HS-5 (cell line): ENCODE measurements at regions not wholly inside any gene's neighbourhood (a gene's known extent, or its start where the extent isn't known, plus 50 kb on each side); places are given as distances from the start of the nearest gene placed in this dataset.
"Not testable (repeated sequence)": the region's sequence is repeated elsewhere in the genome, so short reads cannot be mapped to it uniquely, and the experiment has no call there.

Experiments used
- DNase-seq: peaks from one replicate; pipeline ENCODE4 v3.0.0-alpha.2; 2012; ENCODE audit warnings: low read depth

DNA sequence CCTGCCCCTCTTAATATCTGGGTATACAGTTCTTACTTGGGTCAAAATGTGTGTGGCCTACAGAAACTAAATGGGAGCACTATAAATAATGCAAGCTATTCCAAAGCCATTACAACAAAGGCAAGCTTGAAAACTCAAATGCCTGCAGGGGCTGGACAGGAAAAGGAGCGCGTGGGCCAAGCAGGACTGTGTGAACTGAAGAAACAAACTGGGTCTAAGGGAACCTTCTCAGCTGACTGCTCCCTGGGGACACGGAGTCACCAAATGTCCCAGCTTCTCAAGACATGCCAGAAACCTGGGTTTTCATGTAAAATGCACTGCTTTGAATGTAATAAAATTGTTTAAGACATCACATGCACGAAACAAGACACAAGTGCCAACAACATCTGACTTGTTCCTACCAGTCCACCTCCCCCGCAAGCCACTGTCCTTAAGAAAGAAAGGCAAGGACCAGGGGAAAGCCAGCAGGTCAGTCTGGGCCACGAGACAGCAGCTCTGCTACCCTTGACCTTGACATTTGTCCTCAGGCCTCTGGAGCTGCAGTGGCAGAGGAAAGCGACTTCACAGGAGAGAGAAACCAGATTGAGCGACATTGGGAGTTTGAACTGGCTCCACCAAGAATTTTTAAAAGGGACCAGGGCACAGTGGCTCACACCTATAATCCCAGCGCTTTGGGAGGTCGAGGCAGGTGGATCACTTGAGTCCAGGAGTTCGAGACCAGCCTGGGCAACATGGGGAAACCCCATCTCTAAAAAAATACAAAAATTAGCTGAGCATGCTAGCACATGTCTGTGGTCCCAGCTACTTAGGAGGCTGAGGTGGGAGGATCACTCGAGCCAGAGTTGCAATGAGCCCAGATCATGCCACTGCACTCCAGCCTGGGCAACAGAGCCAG, 89.7 kb upstream of the SH3BP4 start:
- no peak for DNase-seq

DNA sequence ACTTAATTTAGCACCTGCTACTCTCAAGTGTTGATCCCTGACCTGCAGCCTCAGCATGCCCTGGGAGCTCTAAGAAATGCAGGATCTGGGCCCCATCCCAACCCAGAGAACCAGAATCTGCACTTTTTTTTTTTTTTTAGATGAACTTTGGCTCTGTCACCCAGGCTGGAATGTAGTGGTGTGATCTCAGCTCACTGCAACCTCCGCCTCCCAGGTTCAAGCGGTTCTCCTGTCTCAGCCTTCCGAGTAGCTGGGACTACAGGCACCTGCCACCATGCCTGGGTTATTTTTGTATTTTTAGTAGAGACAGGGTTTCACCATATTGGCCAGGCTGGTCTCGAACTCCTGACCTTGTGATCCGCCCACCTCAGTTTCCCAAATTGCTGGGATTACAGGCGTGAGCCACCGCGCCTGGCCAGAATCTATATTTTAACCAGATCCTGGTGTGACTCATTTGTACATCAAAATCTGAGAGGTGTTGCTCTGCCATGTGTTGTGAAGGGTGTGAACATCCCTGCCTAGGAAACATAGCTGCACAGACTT, 92.4 kb upstream of the SH3BP4 start:
- DNase-seq, result not testable (repeated sequence)

DNA sequence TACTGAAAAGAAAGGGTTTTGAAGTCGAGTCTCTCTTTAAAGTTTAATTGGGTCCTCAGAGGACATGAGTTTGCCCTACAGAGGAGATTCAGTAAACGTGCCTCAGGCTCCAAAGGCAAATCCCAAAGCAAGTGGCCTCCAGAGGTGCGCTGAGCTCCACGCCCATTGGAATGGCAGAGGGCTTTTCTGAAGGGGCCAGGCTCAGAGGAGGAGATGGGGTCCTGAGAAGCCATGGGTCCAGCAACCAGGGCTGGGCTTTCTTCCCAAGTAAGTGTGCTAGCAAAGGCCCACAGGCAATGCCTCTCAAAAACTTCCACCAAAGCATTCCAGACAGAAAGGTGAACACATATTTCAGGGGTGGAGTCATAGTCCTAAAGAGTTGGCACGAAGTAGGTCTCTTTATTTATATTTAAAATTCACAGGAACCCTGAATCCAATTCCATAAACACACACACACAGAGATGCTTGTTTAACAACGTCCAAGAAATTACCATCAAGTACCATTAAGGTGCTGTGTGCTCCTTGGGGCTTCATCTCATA, 93.0 kb upstream of the SH3BP4 start:
- DNase-seq, result no peak

DNA sequence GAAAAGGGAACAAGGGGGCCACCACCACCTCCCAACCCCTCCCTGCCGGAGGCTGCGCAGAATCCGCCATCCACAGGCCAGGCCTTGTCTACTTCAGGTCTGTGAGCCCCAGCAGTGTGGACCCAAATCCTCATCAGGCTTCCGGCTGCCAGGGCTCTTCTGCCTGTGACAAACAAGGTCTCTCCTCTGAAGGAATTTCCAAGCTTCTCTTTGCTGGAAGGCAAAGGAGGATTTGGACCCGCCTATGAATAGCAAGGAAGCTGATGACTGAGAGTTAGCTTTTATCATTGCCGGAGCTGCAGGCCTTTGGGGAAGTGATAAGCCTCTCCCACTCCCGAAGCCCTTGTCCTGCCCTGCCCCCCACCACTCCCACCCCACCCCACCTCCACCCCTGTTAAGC, 93.7 kb upstream of the SH3BP4 start:
- DNase-seq, result no peak

DNA sequence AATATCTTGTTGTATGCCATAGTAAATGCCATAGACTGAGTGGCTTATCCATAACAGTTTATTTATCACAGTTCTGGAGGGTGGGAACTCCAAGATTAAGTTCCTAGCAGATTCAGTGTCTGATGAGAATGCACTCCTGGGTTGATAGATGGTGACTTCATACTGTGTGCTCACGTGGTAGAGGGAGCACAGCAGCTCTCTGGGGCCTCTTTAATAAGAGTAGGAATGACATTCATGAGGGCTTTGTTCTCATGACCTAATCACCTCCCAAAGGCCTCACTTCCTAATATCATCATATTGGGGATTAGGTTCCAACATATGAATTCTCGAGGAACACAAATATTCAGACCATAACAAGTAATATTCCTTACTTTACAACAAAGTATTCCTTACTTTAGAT, 98.1 kb upstream of the SH3BP4 start:
- no peak for DNase-seq

DNA sequence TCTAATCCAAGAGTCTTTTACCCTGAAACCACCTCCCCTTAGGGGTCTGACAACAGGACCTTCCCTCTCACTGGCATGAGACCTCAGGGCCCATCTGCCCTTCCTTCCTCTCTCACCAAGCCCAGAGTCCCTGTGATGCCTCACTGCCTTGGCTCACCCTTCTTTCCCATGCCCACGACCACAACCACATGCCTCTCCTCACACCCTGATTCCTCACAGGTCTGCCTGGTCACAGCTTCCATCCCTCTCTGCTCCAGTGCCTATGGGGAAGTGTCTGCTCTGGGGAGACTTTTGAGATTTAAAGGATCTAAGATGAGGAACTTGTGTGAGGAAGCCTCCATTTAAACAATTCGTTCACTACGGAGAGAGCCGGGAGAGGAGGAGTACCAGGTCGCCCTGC, 98.9 kb upstream of the SH3BP4 start:
- DNase-seq, result no peak

DNA sequence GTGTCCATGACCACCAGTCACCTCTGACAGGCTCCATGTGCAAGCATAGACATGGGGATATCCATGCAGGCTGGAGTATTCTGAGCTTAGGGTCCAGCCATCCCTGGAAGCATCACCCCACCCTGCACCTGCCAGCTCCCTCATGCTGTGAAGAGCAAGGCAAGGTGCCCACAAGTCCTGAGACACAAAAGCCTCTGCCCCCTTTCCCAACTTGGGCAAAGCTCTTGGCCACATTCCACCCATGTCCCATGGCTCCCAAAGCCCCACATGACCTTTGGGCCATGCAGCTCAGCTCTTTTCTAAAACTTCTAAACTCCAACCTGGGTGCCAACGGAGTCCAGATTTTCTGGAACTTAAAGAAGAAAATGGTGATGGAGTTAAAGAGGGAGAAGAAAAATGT, 99.8 kb upstream of the SH3BP4 start:
- DNase-seq, result no peak

DNA sequence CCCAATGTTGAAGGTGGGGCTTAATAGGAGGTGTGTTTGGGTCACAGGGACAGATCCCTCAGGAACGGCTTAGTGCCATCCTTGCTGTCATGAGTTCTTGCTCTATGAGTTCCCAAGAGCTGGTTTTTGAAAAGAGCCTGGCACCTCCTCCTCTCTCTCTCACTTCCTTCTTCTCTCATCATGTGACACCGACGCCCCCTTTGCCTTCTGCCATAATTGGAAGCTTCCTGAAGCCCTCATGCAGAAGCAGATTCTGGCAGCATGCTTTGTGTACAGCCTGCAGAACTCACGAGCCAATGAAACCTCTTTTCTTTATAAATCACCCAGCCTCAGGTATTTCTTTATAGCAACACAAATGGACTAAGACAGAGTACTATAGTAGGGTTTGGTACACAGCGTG, 100.4 kb upstream of the SH3BP4 start:
- DNase-seq, result no peak

DNA sequence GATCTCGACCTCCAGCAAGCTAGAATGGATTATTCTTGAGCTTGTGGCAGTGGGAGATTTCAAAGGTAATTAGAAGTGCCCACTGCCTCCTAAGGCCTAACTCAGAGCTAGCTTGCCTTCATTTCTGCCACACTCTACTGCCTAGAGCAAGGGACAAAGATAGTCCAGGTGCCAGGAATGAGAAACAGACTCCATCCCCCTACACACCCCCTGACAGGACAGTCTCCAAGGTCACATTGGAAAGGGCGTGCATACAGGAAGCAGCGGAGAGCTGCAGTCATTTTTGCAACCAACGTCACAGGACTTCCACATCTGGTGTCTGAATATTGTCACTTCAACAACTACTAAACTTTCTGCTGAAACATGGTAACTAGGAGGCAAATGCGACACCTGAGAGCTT, 101.0 kb upstream of the SH3BP4 start:
- DNase-seq, result no peak

DNA sequence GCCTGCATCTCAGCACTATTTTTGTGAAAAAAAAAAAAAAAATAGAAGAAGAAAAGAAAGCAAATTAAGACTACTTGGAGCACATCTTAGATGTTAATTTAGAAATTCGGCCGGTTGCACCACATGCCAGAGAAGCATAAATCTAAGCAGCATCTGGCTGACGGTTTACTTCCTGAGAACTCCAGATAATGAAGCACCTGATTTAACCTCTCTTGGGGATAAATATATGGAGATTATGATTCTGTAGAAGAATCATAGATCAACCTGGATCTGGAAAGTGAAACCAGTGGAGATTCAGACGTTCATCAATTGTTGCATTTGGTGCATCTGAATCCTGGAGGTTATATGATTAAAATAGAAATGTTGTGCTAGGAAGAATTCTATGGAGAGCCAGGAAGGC, 102.1 kb upstream of the SH3BP4 start:
- DNase-seq, result no peak

DNA sequence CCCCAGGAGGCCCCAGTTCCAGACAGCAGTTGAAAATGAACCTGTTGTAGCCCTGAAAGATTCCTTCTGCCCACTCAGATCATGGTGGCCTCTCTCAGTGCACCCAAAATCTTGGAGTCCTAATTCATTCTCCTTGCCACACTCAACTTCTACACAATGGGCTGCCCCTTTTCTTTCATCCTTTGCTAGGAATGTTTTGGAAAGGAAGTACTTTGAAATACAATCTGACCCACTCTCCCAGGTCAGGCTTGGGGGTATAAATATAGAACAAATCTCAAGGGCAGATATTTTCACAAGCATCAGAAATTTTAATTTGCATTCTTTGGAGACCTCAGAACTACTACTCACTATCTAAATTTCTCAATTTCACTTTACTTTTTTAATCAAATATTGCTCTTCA, 103.2 kb upstream of the SH3BP4 start:
- no peak for DNase-seq

DNA sequence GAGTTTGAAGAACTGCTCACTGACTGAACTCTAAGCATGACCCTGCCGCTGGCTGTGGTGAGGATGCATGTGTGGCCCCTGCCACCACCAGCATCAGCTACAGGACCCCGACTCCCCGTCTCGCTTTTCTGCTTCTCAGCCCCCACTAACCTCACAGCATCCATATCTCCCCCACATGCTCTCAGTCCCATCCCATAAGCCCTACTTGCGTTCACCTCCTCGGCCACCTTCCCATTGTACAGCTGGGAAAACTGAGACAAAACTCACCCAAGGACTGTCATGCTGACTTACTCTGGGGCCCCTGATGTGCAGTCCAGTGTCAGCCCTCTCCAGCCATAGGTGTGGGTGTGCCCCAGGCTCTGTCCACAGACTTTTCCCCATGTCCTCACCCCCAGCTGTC, 104.2 kb upstream of the SH3BP4 start:
- DNase-seq, result no peak

DNA sequence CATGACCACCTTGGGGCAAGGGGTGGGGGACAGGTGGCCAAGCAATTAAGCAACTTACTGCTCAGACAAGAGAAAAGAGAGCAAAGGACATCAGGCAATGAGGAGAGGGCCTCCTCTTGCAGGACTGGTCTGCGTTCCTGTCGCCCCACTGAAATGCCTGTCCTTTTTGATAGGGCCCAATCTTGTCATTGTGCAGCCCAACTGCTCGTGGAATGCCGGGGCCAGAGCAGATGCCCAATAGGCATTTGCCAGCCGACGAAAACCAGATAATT, 104.5 kb upstream of the SH3BP4 start:
- no peak for DNase-seq

DNA sequence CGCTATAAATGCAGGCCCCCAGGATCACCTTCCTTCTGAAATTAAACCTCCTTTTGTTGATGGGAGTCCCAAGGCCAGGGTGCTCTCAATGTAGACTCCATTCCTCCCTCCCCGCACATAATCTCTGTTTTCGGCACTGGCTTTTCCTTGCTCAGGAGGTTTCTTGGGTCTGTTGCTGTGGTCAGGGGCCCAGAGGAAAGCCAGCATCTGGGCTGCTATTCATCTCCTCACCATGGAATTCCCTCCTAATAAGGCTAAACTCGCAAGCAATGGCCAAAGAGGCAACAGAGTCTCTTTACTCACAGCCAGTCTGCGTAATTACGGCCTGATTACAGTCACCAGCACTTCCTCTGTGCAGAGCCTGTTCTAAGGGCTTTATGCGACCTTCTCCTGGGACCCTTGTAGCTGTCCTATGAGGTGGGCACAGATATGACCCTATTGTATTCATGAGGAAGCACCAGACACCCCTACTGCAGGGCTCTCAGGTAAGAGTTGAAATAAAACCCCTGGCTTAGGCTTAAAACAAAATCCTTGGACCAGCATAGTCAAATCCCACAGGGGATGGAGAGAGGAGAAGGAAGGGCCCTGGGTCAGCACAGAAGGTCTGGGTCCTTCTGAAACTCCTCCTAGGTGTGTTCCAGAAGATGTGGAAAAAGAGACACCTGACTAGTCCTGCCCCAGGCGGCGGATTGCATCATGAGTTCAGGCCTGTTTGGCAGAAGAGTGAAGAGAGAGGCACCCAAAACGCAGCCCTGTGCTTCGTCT, 105.0 kb upstream of the SH3BP4 start:
- DNase-seq, result no peak

DNA sequence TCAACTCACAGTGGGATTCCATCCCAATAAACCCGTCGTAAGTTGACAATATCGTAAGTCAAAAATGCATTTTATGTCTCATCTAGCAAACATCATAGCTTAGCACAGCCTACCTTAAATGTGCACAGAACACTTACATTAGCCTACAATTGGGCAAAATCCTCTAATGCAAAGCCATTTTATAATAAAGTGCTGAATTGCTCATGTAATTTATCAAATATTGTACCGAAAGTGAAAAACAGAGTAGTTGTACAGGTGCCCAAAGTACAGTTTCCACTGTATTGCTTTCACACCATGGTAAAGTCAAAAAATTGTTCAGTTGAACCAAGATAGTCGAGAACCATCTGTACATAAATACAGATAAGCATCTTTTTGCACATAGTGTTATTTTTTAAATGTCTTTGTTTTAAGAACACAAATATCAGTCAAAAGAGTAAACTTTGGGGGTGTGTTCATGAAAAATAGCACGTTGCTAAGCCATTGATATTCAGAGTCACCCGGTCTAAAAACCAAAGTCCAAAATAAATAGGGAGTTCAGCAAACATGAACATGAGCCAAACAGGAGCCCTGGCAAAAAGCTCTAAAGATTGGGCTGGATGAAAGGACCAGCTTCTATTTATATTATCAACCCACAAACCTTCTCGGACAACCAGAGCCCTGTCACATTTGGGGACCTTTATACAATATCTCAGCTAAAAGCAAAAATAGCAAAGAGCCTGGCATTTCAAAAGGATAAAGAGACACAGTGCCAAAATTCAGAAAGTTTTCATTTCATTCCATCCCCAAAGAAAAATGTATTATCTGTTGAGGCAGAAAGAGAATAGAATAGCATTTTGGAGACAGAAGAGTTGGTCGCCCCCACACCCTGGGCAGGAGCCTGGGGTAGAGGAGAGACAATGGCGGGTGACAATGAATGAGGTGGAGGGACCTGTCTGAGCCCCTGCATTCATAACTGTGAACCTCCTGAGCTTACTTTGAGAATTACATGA, 105.9 kb upstream of the SH3BP4 start:
- no peak for DNase-seq

DNA sequence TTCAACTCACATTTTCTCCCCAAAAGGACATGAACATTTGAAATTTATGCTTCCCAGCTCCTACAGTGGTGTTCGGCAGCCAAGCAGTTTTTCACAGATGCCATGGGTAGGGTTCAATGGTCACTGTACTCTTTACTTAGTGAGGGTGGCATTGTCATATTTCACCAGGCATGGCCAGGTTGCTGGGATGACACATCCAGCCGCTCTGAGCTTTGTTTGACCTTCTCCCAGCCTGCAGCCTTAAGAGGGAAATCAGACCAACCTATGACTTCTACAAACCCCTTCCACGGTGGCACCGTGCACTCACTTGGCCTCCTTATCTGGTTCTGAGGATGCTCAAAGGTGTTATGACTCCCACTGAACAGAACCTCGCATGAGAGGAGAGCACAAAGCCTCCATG, 108.4 kb upstream of the SH3BP4 start:
- DNase-seq, result no peak

DNA sequence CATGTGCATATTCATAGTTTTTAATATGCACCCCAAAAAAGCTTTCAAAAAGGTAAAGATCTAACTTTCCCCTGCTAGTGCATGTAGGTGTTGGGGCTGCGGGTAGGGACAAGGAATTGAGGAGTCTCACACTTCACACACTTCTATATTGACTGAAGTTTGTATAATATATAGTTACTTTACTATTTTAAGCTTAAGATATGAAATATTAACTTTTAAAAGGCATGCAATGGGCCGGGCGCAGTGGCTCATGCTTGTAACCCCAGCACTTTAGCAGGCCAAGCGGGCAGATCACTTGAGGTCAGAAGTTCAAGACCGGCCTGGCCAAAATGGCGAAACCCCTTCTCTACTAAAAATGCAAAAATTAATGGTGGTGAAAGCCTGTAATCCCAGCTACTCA, 109.1 kb upstream of the SH3BP4 start:
- DNase-seq, result no peak

DNA sequence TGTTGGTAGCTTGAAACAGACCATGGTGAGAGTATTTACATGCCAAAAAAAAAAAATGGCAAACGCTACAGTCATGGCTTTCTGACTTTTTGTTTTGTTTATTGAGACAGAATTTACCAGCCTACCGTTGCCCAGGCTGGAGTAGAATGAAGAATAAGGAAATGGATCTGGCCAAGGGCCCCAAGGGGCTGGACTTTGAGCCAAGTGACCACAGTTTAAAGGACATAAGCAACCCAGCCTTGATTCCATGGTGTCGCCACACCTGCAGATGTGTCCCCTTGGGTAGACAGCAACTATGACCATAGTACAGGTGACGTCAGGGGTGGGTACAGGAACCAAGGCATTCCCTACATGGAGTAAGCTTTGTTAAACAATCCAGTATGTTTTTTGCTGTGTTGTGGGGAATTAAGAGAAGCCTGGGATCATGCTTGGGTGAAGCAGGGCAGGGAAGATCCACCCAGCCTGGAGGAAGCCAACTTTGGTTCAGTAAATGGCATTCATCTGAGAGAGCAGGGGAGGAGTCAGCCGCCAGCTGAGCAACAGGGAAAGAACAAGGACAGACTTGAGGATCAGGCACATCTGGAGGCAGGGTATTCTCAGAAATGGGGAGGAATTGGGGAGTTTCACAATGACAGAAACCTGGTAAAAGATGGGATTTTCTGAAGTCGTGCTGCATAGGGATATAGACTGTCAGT, 110.3 kb upstream of the SH3BP4 start:
- no peak for DNase-seq

DNA sequence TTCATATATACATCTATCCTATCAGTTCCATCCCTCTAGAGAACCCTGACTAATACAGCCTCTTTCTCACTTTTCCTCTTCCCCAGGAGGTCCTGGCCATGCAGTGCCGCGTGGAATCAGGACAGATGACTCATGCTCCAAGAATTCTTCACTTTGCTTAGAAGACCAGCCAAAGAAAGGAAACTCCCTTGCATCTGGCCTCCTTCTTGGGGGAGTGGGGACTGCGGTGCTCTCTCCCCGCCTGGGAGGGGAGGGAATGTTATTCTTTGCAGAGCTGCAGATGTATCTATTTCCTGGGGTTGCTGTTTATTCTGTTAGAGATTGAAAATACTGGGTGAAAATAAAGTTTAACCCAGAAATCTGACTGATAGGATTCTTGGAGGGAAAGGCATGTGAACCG, 111.5 kb upstream of the SH3BP4 start:
- peak; percentile 97 for DNase-seq

DNA sequence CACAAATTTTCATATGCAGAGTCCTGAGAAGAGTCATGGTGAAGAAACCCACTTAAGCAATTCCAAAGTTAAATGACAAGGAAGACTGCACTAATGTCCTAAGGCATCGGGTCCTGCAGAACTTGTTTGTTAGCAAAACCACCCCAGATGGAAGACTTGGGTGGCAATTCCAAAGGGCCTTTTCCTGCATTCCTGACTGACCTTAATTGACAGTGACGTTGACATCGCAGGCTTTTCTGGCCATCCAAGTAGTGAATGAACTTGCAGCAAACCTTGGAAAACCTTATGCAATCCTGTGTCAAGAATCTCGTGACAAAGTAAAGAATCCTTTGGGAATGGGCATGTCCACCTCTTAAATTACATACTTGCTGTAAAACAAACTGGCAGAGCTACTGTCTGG, 112.5 kb upstream of the SH3BP4 start:
- no peak for DNase-seq

DNA sequence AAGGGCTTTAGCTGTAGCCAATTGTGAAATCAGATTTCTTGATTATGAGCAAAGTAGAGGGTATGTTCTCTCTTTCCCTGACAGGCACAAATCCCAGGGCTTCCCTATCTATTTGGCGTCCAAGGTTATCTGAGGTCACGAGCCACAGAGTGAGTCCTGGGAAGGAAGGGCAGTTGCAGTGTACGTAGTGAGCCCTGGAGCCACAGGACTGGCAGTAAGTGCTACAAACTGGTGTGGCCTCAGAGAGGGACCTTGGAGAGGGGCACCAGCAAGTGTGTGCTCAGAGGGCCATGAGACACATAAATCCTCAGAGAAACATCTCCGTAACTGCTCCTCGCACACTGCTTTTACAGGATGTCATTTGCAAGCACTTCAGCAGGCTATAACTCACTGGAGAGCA, 115.5 kb upstream of the SH3BP4 start:
- no peak for DNase-seq
